DMS79 (cell line): ENCODE measurements at regions not wholly inside any gene's neighbourhood (a gene's known extent, or its start where the extent isn't known, plus 50 kb on each side); places are given as distances from the start of the nearest gene placed in this dataset.

Source experiments
- DNase-seq: peaks from one replicate; lab custom pipeline; 2025; lab: John Stamatoyannopoulos, UW

DNA sequence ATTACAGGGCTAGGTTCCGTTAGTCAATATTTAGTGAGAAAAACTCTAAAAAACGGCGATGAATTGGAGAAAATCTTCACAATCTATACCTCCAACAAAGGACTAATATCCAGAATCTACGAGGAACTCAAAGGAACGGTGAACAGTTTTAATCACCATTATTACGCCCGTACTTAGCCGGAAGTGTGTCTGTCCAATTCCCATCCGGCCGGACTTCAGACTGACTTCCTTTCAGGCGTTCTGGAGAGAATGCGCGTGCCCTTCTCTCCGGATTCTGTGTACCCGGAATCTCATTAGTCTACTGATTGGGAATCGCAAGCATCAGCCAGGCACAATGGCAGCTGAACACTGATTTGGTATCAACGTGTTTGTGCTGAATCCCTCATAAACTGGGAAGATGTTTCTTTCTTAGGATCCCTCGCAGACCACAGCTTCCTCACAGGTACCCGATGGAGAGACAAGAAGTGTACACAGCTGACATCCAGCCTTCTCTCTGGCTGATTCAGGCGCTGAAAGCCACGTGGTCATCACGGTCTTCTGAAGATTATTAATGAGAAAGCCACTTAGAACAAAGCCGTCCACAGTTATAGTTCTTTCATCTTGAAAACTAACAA, 239.9 kb downstream of the ZNF516 start:
- DNase-seq: no peak

DNA sequence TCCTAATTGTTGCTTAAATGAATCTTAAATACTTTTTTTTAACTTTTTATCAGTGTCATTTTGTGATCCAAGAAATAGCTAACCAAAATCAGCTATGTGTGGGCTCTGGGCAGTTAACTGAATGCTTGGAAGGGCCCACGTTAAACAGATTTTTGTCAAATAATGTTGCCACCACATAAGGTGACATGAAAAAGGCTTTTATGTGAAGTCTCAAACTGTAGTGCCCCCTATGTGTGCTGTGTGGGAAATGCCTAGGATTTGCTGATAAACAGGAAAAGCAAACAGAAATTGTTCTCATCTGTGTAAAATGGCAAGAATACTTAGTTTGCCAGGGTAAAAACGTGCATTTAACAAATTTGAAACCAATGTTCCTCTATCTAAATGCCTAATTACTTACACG, 242.2 kb downstream of the ZNF516 start:
- no peak for DNase-seq

- no peak for DNase-seq
These were observed 242.9 kb downstream of the ZNF516 start for GRCh38 chr18:76252139-76252538.

DNA sequence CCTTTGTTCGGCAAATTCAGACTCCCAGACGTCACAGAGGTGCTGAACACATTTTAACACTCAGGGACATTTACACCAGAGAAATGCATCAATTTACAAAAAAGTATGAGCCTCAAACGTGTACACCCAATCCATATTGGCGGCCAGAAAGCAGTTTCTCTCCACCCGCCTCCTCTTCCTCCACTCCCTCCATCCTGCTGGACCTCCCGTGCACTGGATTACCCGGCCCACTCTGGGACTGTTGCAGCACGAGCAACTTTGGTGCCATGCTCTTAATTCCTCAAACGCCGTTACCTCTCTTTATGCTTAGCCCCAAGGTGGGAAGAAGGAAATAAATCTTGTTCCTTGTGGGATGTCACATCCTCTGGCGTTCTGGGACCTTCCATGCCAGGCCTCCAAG, 243.4 kb downstream of the ZNF516 start:
- DNase-seq: no peak

GRCh38 chr18:76246590-76246989, 248.5 kb downstream of the ZNF516 start:
- DNase-seq: no peak

- DNase-seq: no peak
These were observed 260.4 kb downstream of the ZNF516 start for GRCh38 chr18:76234676-76235060.

DNA sequence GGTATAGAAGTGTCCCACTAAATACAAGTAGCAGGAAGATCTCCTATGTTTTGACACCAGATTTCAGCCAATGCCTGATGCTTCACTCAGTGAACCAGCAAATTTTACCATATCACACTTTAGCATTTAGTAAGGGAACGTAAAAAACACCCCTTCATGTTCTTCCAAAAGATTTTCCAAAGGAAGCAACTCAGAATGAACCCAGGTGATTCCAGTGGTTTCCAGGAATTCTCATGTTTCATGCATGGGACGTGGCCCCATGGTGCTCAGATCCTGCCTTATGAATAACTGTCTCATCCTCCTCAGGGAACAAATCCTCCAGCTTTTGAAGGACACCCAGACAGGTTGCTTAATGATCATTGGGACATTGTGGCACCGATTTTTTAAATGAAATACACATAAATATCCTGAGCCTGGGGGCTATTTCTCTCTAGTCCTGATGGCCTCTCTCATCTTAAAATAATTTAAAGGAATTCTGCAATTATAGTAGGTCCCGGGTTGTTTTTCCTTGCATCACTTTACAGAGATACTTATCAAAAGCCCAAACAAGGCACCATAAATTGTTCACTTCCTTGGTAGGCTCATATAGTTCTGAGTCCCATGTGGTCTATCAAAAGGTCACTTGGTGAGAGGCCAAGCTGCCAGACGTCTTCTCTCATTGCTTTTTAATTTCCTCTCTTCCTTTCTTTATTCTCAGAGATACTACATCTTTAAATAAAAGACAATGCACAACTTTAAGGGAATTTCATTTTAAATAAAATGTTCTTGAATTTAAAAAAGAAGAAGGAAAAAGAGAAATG, 261.0 kb downstream of the ZNF516 start:
- DNase-seq: no peak

GRCh38 chr18:76233406-76233805, 261.6 kb downstream of the ZNF516 start:
- DNase-seq: no peak

- DNase-seq: no peak
These were observed 262.3 kb downstream of the ZNF516 start for GRCh38 chr18:76232779-76233178.

- DNase-seq: no peak
These were observed 263.0 kb downstream of the ZNF516 start for GRCh38 chr18:76232010-76232409.

DNA sequence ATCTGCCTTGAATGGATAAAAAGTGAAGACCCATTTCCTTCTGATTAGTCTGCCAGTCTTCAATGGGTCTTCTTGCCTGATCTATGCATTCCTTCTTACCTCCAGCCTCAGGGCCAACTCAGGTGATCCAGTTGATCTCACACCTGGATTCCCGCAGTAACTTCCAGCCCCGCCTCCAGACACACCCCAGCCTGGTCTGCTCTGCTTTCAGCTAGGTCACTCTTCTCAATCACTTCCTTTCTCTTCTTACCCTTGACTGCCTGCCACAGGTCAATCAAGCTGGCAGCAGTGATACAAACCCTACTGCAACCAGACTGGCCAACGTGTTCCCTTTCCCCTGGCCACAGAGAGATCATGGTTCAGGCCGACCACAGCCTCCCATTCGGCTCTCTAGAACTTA, 263.6 kb downstream of the ZNF516 start:
- DNase-seq: no peak

DNA sequence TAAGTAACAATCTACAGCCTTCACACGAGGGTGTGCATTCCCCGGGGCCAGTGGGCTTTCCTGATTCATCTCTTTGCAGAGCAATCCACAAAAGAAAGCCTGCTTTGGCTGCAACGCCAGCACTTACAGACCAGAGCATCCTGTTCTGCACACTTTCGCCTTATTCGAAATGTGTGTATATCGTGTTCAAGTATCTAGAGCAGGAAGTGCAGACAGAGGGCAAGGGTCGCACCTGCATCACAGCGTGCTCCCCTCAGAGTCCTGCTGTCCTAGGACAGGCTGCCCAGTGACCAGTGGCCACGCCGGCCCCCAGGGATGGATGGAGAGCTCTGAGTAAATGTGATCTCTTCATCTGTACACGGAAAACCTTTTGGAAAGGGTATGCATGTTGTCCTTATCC, 264.3 kb downstream of the ZNF516 start:
- no peak for DNase-seq

- DNase-seq: no peak
These were observed 266.3 kb downstream of the ZNF516 start for GRCh38 chr18:76228716-76229115.

GRCh38 chr18:76227759-76228158, 267.3 kb downstream of the ZNF516 start:
- no peak for DNase-seq

GRCh38 chr18:76223403-76223802, 271.6 kb downstream of the ZNF516 start:
- DNase-seq: no peak

GRCh38 chr18:76219023-76219422, 276.0 kb downstream of the ZNF516 start:
- DNase-seq: no peak

DNA sequence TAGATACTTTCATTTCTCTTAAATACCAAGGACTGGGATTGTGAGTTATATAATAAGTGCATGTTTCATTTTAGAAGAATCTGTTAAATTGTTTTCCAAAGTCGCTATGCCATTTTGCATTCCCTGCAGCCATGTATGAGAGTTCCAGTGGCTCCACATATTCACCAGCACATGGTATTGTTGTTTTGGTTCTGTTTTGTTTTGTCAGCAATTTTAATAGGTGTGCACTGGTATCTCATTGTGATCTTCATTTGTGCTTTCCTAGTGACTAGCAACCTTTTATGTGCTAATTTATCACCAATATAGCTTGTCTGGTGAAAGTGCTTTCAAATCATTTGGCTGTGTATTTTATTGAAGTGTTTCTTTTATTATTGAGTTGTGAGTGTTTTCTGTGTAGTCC, 278.9 kb downstream of the ZNF516 start:
- no peak for DNase-seq

DNA sequence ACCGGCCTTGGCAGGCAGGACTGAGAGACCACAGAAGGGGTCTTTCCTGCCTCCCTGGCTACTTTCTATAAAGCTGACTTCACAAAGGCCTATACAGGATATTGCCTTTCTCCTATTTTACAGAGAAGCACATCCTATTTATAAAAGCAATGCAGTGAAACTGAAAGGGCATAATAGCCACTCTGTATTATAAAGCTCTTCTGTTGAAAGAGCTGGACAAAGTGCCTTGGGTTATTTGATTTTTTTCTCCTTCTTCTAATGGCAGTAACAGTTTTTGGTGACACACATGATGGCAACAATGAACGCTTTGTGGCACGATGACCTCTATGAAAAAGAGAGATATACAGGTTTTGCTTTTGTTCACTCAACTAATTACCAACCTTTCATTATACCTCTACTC, 281.1 kb downstream of the ZNF516 start:
- DNase-seq: no peak

GRCh38 chr18:76212960-76213359, 282.1 kb downstream of the ZNF516 start:
- DNase-seq: no peak

DNA sequence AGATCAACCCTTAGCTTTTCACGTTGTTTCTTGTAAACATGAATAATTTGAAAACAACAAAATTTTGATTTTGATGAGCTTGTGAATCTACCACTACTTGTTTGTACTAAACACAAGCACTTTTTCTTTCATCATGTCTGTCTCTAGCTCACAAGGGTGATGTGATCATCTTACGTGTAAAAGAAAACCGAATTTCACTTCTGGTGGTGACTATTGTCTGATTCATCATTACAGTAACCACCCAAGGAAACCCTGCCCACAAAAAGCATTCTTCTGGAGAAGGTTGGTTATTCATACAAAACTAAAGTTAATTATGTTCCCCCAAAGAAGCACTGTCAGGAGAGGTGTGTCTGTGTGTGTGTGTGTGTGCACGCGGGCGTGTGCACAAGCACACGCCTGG, 285.4 kb downstream of the ZNF516 start:
- DNase-seq: no peak

DNA sequence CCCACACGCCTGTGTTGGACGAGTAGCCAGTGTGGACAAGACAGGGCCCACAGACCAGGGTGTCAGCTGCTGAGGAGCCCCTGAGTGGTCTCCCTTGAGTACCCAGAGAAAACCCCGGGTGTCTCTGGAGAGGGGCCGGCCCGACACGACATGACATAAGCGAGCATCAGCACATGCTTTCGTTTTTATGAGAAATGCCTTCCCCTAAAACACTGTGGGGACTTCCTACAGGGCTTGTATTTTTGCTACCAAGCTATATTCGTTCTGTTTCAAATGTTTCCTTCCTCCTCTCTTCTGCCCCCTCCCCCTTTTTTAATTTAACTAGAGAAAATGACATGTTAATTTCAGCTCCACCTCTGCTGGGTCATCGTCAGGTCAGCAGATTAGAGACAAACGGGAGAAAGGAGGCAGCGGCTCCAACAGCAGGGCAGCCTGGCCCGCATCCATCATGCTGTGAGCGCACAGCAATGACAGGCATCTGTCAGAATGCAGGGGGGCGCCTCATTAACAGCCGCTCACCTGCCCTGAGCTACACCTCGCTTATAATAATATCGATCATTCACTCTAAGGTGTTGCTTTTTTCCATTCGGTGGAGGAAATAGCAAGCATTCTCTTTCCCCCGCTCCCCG, 286.2 kb downstream of the ZNF516 start:
- no peak for DNase-seq

- DNase-seq: no peak
These were observed 289.1 kb downstream of the ZNF516 start for GRCh38 chr18:76205906-76206305.

GRCh38 chr18:76203552-76203951, 291.5 kb downstream of the ZNF516 start:
- DNase-seq: no peak
